Ishikawa (cell line): ENCODE measurements at regions not wholly inside any gene's neighbourhood (a gene's known extent, or its start where the extent isn't known, plus 50 kb on each side); places are given as distances from the start of the nearest gene placed in this dataset.

Source experiments
- CEBPB ChIP-seq: IDR thresholded peaks from 2 replicates; pipeline ENCODE4 v1.6.1; 2012
- CREB1 ChIP-seq: IDR thresholded peaks from 2 replicates; pipeline ENCODE4 v1.6.1; 2012; ENCODE audit warnings: low read depth
- EGR1 ChIP-seq: IDR thresholded peaks from 2 replicates; pipeline ENCODE4 v1.6.1; 2012
- EP300 ChIP-seq: IDR thresholded peaks from 2 replicates; pipeline ENCODE4 v1.6.1; 2012; ENCODE audit warnings: borderline replicate concordance
- FOXM1 ChIP-seq: IDR thresholded peaks from 2 replicates; pipeline ENCODE4 v1.6.1; 2012; ENCODE audit warnings: low read depth, borderline replicate concordance
- NFIC ChIP-seq: IDR thresholded peaks from 2 replicates; pipeline ENCODE4 v1.6.1; 2012
- RAD21 ChIP-seq: IDR thresholded peaks from 2 replicates; pipeline ENCODE4 v1.6.1; 2012; ENCODE audit warnings: low read depth
- TAF1 ChIP-seq: IDR thresholded peaks from 2 replicates; pipeline ENCODE4 v1.6.1; 2012; ENCODE audit warnings: low read depth, mild to moderate bottlenecking
- TCF12 ChIP-seq: IDR thresholded peaks from 2 replicates; pipeline ENCODE4 v1.6.1; 2012; ENCODE audit warnings: low read depth
- TEAD4 ChIP-seq: IDR thresholded peaks from 2 replicates; pipeline ENCODE4 v1.6.1; 2012
- YY1 ChIP-seq: IDR thresholded peaks from 2 replicates; pipeline ENCODE4 v1.6.1; 2012; ENCODE audit warnings: low read depth
- ZBTB7A ChIP-seq: IDR thresholded peaks from 2 replicates; pipeline ENCODE4 v1.6.1; 2012; ENCODE audit warnings: low read depth
- TF ChIP-seq, protein P1 (sequence below): IDR thresholded peaks from 2 replicates; pipeline ENCODE4 v1.6.1; 2012
- TF ChIP-seq, protein P2 (sequence below): IDR thresholded peaks from 2 replicates; pipeline ENCODE4 v1.6.1; 2012
- TF ChIP-seq, protein P3 (sequence below): IDR thresholded peaks from 2 replicates; pipeline ENCODE4 v1.6.1; 2012; ENCODE audit warnings: low read depth, mild to moderate bottlenecking

DNA sequence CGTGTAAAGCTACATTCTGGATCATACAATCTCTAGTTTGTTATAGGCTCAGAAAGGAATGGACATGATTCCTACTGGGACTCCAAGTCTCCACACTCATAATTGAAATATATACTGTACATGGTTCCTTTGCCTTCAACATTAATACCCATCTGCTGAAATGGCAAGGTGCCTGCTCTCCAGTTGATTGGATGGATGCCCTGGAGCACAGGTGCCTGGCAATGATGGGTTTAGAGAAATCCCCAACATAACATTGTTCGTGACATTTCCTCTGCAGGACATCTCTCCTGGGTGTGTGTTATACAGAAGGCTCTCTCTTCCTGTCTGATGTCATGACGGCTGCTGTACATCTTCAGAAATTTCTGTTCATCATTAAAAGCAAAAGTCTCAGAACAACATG, 449.7 kb upstream of the CWC22 start:
- TF ChIP-seq, protein P1, sequence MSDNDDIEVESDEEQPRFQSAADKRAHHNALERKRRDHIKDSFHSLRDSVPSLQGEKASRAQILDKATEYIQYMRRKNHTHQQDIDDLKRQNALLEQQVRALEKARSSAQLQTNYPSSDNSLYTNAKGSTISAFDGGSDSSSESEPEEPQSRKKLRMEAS, result no peak
- TF ChIP-seq CEBPB (no peak), EP300 (no peak)
- TF ChIP-seq, protein P2, sequence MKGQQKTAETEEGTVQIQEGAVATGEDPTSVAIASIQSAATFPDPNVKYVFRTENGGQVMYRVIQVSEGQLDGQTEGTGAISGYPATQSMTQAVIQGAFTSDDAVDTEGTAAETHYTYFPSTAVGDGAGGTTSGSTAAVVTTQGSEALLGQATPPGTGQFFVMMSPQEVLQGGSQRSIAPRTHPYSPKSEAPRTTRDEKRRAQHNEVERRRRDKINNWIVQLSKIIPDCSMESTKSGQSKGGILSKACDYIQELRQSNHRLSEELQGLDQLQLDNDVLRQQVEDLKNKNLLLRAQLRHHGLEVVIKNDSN, result no peak
- TF ChIP-seq, protein P3, sequence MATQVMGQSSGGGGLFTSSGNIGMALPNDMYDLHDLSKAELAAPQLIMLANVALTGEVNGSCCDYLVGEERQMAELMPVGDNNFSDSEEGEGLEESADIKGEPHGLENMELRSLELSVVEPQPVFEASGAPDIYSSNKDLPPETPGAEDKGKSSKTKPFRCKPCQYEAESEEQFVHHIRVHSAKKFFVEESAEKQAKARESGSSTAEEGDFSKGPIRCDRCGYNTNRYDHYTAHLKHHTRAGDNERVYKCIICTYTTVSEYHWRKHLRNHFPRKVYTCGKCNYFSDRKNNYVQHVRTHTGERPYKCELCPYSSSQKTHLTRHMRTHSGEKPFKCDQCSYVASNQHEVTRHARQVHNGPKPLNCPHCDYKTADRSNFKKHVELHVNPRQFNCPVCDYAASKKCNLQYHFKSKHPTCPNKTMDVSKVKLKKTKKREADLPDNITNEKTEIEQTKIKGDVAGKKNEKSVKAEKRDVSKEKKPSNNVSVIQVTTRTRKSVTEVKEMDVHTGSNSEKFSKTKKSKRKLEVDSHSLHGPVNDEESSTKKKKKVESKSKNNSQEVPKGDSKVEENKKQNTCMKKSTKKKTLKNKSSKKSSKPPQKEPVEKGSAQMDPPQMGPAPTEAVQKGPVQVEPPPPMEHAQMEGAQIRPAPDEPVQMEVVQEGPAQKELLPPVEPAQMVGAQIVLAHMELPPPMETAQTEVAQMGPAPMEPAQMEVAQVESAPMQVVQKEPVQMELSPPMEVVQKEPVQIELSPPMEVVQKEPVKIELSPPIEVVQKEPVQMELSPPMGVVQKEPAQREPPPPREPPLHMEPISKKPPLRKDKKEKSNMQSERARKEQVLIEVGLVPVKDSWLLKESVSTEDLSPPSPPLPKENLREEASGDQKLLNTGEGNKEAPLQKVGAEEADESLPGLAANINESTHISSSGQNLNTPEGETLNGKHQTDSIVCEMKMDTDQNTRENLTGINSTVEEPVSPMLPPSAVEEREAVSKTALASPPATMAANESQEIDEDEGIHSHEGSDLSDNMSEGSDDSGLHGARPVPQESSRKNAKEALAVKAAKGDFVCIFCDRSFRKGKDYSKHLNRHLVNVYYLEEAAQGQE, result no peak

DNA sequence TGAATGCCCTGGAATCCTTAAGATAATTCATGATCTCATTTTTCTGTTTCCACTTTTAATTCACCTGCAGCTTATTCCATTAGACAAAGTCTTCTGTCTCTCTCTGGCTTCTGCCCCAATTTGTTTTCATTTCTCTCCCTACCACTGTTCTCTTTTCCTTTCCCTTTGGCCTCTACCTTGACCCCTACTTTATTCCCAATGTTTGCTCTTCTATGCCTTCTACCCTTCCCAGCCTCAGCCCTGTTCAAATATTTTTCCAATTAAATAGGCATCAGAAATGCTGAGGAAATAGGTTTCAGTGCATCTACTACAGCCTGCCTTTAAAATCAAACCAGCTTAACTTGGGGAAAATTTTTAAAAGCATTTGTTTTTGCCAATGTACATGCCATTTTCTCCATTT, 443.7 kb upstream of the CWC22 start:
- TF ChIP-seq TAF1 (no peak), FOXM1 (no peak), CREB1 (no peak), TEAD4 (no peak), RAD21 (no peak)
- TF ChIP-seq, protein P3, result no peak

DNA sequence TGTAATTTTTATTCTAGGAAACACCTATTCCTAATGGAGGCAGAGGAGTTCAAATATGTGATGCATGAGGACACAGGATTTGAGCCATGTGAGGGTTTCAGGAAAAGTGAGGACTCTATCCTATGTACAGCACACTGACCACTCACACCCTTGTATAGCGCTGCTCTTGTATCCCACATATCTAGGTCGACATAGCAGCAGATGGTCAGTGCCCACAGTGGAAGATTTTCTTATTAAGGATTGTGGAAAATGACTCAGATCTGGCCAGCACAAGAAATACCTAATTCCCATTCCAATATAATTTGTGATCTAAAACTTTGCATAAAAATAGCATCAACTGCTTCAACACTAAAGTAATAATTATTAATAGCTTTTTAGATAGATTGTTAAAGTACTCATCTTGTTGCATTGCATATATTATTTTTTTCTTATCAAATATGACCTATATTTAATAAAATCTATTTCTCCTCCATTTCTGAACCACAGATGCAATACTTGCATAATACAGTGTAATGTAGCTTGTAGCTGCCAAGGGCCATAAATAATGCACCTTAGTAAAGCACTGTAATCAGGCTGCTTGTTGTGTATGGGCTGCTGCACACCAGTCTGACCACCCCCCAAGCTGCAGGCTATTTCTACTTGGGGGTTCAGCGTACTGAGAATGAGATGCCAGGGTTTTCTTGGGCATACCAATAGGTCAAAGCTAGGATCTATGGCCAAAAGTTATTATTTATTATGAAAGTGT, 442.2 kb upstream of the CWC22 start:
- TF ChIP-seq EP300 (no peak), FOXM1 (no peak), TEAD4 (no peak)

DNA sequence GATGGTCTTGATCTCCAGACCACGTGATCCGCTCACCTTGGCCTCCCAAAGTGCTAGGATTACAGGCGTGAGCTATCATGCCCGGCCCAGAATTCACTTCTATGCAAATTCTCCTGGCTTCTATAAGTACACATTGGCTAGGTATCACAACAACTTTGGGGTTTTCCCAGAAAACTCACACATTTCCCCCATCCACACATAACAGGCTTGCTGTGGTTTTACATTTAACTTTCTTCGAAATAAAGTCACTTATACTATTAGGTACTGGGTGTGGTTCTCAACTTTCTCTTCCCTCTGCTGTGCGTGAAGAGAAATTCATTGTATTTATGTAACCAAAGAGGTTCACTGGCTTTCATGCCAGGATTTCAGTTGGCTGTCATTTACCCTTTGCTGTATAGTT, 439.4 kb upstream of the CWC22 start:
- TF ChIP-seq TCF12 (no peak), FOXM1 (no peak), CREB1 (no peak), RAD21 (no peak), YY1 (no peak), TAF1 (no peak), CEBPB (no peak), TEAD4 (no peak), NFIC (no peak), ZBTB7A (no peak), EGR1 (no peak), EP300 (no peak)
- TF ChIP-seq, protein P1, result no peak
- TF ChIP-seq, protein P2, result no peak
- TF ChIP-seq, protein P3, result no peak

DNA sequence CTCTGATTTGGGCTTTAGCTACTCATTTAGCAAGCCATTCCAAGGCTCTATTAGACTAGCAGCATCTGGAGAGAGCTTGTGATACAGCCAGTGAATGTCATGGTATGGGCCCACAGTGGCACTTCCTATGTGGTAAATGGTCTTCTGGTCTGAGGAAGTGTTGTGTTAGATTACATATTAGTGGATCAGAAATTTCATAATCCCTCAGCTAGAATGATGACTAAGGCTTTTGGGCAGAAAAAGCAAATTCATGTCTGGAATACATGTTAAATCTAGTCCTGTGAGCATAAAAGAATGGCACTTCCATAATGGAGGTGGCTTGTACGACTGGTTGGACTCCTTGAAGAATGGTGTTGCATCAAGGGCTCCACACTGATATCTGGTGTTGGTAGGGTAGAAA, 436.8 kb upstream of the CWC22 start:
- TF ChIP-seq EP300 (no peak), TAF1 (no peak), TEAD4 (no peak), ZBTB7A (no peak), CREB1 (no peak), RAD21 (no peak), CEBPB (no peak), FOXM1 (no peak), TCF12 (no peak), NFIC (no peak), EGR1 (no peak), YY1 (no peak)
- TF ChIP-seq, protein P2, result no peak
- TF ChIP-seq, protein P3, result no peak
- TF ChIP-seq, protein P1, result no peak
